Activated CD4-positive, alpha-beta T cell treated with anti-CD3 and anti-CD28 coated beads for 1 hour (primary cell): ENCODE measurements at regions not wholly inside any gene's neighbourhood (a gene's known extent, or its start where the extent isn't known, plus 50 kb on each side); places are given as distances from the start of the nearest gene placed in this dataset.
A peak's percentile ranks its signal among the peaks of the same experiment; 100 is the strongest.
"Not testable (repeated sequence)": the region's sequence is repeated elsewhere in the genome, so short reads cannot be mapped to it uniquely, and the experiment has no call there.

Source experiments
- DNase-seq: peaks from one replicate; pipeline ENCODE4 v3.0.0-alpha.2; 2020

GRCh38 chr4:83213640-83214039 lies 71.0 kb downstream of the COQ2 start:
- no peak for DNase-seq

GRCh38 chr4:83212041-83212851 lies 72.4 kb downstream of the COQ2 start:
- peak; percentile 16 for DNase-seq

GRCh38 chr4:83209419-83209818 lies 75.2 kb downstream of the COQ2 start:
- DNase-seq: no peak

GRCh38 chr4:83208371-83209365 lies 75.9 kb downstream of the COQ2 start:
- no peak for DNase-seq

GRCh38 chr4:83207497-83208101 lies 77.0 kb downstream of the COQ2 start:
- DNase-seq: no peak

GRCh38 chr4:83205760-83206159 lies 78.8 kb downstream of the COQ2 start:
- DNase-seq: no peak

GRCh38 chr4:83204731-83205130 lies 79.9 kb downstream of the COQ2 start:
- no peak for DNase-seq

- DNase-seq: no peak
These were observed 82.8 kb downstream of the COQ2 start for GRCh38 chr4:83201761-83202160.

GRCh38 chr4:83197555-83198235 lies 83.2 kb upstream of the PLAC8 start:
- DNase-seq: no peak

GRCh38 chr4:83196921-83197320 lies 82.4 kb upstream of the PLAC8 start:
- DNase-seq: no peak

GRCh38 chr4:83195269-83195668 lies 80.7 kb upstream of the PLAC8 start:
- DNase-seq: no peak

GRCh38 chr4:83194588-83194987 lies 80.1 kb upstream of the PLAC8 start:
- DNase-seq: not testable (repeated sequence)

GRCh38 chr4:83192634-83193033 lies 78.1 kb upstream of the PLAC8 start:
- no peak for DNase-seq

- no peak for DNase-seq
These were observed 76.5 kb upstream of the PLAC8 start for GRCh38 chr4:83191026-83191425.

- no peak for DNase-seq
These were observed 75.2 kb upstream of the PLAC8 start for GRCh38 chr4:83189631-83190136.

GRCh38 chr4:83180431-83180968 lies 66.0 kb upstream of the PLAC8 start:
- DNase-seq: no peak

GRCh38 chr4:83179205-83179604 lies 64.7 kb upstream of the PLAC8 start:
- DNase-seq: no peak

- no peak for DNase-seq
These were observed 63.5 kb upstream of the PLAC8 start for GRCh38 chr4:83178029-83178428.

- DNase-seq: no peak
These were observed 62.7 kb upstream of the PLAC8 start for GRCh38 chr4:83177182-83177581.

- DNase-seq: no peak
These were observed 60.4 kb upstream of the PLAC8 start for GRCh38 chr4:83174844-83175414.

- no peak for DNase-seq
These were observed 57.8 kb upstream of the PLAC8 start for GRCh38 chr4:83172371-83172770.
